GM18519 (cell line): ENCODE measurements at regions not wholly inside any gene's neighbourhood (a gene's known extent, or its start where the extent isn't known, plus 50 kb on each side); places are given as distances from the start of the nearest gene placed in this dataset.

Experiments
- ATAC-seq: cut with Tn5 transposase; IDR thresholded peaks from one replicate; pipeline ENCODE4 v1.9.1; 2021; ENCODE audit warnings: mild to moderate bottlenecking, moderate library complexity; ENCODE audit not compliant: unreplicated experiment, low FRiP score

GRCh38 chr4:147303174-147303872, 177.6 kb upstream of the EDNRA start:
- ATAC-seq, result no peak

- no peak for ATAC-seq
Measured at GRCh38 chr4:147303873-147304229, 177.0 kb upstream of the EDNRA start.

DNA sequence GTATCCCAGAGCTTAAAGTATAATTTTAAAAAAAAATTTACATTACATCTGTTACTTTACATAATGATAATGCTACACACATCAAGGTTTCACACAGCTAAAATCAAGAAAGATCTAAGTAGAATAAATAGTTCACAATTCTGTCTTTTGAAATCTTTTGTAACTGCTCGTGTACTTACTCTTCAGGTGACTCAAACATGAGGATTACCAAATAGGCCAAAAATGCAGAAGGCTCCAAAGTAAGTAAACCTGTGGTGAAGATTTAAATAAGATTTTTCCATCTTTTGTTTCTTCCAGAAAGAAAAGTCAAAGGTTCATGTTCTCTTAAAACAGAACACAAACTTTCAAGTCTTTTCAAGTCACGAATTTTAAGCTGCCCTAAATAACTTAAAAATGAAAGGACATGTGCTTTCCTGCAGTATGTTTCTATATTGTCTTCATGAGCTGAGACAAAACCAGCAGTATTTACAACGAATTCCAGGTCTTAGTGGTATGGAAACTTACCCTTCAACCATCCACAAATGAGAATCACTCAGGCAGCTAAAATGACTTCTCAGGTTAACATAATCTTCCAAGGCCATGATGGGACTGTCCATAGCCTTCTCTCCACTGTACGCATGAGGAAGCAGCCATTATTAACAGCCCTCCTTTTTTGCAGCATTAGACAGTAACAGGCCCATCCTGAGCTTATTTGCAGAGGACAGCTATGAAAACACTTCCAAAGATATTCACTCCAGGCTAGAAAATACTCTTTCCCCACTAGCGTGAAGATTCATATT, 172.8 kb upstream of the EDNRA start:
- ATAC-seq, result no peak

GRCh38 chr4:147309434-147309833, 171.5 kb upstream of the EDNRA start:
- ATAC-seq, result no peak

DNA sequence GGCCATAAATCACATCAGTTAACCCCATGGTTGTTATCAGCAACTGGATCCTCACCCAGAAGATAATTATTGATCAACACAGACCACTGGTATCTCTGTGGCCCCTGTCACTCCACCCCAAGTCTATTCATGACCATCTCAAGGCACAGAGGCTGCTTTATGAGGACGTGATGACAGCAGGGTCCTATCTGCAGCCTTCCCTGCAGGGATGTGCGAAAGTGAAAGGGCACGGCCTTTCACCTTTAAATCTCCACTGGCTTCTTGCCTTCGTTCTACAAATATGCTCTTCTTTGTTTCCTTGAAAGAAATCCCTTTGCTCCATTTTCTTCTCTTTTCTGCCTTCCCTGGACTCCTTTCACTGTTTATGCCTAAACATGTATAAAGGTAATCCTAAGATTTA, 170.6 kb upstream of the EDNRA start:
- ATAC-seq, result no peak

DNA sequence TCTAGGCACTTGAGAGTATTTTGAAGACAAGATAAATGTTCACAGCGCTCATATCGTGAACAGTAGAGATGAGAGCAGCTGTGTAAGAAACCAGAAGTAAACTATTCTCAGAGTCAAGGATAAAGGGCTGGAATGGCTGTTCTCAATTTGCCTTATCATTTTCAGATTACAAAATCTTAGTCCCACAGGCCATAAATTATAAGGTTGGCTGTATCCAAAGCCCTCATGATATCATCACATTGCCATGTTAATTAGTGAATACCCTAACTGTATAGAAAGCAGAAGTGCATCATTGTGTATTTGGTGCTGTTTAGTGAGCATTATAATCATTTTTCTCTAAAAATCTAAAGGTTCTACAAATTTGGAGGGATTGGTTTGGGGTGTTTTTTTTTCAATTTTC, 168.9 kb upstream of the EDNRA start:
- no peak for ATAC-seq

DNA sequence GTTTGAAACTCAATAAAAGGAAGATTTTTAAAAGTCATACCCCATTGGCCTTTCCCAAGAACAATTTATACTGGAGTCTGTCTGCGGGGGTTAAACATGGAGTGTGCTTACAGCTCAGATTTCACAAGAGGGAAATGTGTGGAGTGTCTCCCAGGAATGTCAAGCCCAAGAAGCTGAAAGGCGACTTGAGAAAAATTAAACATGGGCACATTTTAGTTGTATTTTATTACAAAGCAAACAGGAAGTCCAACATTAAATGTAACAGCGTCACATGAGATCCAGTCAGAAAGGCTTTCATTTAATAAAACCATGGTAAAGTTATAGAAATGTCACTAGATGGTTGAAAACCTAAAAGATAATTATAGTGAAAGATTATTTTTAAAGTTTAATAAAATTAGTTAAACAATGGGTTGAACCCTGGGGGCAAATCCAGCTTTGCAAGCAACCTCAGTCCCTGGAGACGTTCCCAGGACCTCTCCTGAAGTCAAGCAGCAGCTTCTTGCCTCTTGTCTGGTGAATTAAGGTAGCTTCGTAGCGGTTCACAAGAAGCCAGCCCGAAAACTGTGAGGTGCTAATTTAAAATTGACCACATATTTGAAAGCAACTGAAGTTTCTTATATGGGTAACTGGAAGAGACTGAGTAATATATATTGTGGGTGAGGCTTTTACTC, 168.4 kb upstream of the EDNRA start:
- no peak for ATAC-seq

- no peak for ATAC-seq
Measured at GRCh38 chr4:147313108-147313507, 167.8 kb upstream of the EDNRA start.

DNA sequence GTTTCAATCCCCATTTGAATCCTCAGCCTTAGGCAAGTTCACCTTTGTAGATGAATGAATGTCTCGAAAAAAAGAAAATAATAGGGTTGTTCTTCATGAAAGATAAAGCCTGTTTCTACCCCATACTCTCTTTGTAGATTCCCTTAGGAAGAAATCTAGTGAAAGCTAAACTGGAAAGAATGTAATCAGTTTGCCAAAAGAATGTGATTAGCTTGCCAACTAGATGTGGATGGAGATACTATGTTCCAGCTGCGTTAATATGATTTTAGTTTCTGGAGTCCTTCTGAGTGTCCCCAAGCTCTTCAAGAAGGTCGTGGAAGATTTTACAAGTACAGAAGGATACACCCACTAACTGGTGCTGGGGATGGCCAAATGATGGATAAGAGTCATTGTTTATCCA, 162.3 kb upstream of the EDNRA start:
- no peak for ATAC-seq

GRCh38 chr4:147325571-147325981, 155.3 kb upstream of the EDNRA start:
- no peak for ATAC-seq

DNA sequence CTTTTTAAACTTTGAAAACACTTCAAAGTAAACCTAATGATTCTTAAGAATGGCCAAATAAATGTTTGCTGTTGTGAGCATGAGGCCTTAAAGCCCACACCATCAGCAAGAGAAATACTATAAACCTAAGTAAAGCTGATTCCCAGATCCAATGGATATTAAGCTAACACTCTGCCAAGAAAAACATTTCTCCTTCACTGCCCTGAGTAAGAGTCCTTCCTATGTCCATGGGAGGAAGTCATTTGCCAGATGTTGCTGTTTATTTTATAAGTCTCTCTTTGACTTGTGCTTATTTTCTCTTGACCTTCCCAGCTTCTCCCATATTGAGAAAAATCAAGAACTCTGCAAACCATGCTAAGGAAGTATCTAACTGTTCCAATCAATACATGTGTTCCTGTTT, 154.3 kb upstream of the EDNRA start:
- no peak for ATAC-seq

DNA sequence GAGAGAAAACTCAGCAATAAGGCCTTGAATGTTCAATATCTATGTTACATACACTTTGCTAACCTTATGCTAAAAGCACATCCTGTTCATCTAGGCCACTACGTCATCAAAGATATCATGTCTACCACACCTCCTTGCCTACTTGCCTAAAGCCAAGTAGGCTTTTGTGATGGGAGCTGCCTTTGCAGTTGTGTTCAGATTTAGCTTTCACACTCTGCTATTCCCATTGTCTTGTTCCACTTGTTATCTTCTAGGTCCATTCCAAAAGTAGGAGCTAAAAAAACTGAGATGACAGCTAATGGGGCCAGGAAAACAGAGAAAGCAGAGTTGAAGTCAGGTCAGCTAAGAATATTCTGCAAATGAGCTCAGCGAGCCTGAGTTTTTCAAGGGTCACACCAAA, 153.6 kb upstream of the EDNRA start:
- no peak for ATAC-seq

DNA sequence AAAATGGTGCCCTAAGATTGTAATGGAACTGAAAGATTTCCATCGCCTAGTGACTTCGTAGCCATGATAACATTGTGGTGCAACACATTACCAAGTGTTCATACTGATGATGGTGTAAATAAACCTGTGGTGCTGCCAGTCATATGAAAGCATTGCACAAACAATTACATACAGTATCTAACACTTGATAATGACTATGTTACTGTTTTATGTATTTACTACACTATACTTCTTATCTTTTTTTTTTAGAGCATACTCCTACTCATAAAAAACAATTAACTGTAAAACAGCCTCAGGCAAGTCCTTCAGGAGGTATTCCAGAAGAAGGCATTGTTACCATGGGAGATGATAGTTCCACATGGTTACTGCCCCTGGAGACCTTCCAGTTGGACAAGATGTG, 152.7 kb upstream of the EDNRA start:
- ATAC-seq, result no peak

GRCh38 chr4:147328756-147329446, 152.0 kb upstream of the EDNRA start:
- ATAC-seq, result no peak

- no peak for ATAC-seq
Measured at GRCh38 chr4:147332091-147332490, 148.8 kb upstream of the EDNRA start.

DNA sequence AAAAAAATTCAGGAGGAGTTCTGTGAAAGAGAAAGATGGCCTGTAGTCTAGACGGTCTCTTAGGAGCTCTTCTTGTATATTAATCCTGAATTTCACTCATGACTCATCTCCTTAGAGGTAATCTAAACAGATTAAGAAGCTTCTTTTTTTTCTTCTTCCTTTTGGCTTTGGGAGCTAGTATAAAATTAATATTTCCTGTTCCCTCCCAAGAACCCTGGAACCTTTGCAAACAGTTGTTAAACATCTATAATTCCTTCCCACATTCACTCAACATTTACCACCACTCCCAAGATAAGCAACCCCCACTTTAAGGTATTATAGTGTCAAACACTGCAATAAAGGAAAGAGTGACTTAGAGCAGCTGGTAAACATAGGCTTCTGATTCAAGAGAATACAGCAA, 146.4 kb upstream of the EDNRA start:
- ATAC-seq, result no peak

DNA sequence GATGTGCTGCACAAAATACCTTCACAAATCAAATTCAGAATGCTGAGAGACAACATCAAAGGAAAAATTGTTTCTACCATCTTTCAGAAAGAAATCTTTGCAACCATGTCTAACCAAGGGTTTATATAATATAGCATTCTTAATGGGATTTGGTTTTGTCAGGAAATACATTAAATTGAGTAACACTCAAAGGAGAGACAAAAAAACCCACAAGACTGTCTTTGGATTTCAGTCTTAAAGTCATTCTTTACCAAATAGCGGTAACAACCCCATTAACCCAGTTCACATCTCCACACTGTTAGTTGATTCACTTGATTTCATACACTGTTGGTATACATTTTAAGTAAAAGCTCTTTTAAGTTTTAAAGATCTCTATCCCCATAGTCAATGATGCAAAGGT, 145.7 kb upstream of the EDNRA start:
- no peak for ATAC-seq

DNA sequence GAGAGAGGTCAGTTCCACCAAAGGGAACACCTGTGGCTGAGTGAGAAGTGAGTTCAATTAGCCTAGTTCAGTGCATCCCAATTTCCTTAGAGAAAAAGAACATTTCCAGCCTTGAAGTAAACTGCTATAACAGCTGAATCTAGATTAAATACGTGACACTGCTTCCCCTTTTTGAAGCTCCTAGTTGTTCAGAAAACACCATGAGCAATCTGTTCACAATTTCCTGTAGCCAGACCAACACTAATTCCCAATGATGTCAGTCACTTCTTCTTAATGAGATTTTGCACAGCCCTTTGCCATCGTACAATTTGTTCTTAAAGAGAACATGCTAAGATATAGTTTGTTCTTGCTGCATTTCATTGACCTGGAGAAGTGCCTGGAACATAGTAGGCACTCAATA, 144.6 kb upstream of the EDNRA start:
- ATAC-seq, result no peak

- no peak for ATAC-seq
Measured at GRCh38 chr4:147339100-147339499, 141.8 kb upstream of the EDNRA start.

GRCh38 chr4:147340111-147340510, 140.8 kb upstream of the EDNRA start:
- no peak for ATAC-seq

DNA sequence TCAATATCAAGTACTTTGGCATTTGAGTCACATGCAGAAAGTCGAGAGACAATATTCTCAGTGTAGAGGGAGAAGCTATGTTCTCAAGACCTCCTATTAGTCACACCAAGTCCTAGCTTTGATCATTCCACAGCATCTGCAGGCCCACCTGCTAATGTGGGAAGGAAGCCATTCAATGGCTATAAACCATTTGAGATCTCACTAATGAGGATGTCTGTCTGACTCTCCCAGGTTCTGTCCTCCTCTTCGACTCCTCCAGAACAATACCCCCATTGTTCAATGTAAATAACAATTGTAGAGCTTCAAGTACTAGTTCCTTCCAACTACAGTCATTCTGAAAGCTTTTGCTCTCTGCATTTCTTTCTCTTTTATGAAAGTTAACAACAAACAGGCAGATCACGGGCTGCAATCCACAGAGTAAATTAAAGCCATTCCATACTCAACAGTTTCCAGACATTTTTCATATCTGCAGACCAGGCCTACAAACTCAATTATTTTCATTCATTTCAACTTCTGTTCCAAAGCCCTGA, 140.2 kb upstream of the EDNRA start:
- no peak for ATAC-seq
